GM23338 (cell line): ENCODE measurements at regions not wholly inside any gene's neighbourhood (a gene's known extent, or its start where the extent isn't known, plus 50 kb on each side); places are given as distances from the start of the nearest gene placed in this dataset.

ENCODE experiments used
- EZH2phosphoT487 ChIP-seq: fragments of 200-600 bp; sonication (generic); IDR thresholded peaks from one replicate; pipeline ENCODE4 v1.8.1; 2018; ENCODE audit warnings: antibody characterized with exemption; ENCODE audit not compliant: unreplicated experiment
- POLR2AphosphoS5 ChIP-seq: IDR thresholded peaks from 2 replicates; pipeline ENCODE4 v1.6.1; 2016; ENCODE audit warnings: antibody characterized with exemption, low read depth
- TF ChIP-seq, protein P1 (sequence below), 2 experiments: fragments of 200-600 bp in 1 of 2; sonication (generic) in 1 of 2; conservative IDR thresholded peaks; 2 replicates each; pipeline versions ENCODE4 v1.5.1 to v1.6.1; 2016 to 2017; ENCODE audit warnings: antibody characterized with exemption in 2 of 2, low read depth in 2 of 2, mild to moderate bottlenecking in 2 of 2, moderate library complexity in 1 of 2
- TF ChIP-seq, protein P2 (sequence below): IDR thresholded peaks from 2 replicates; pipeline ENCODE4 v1.6.1; 2016; ENCODE audit warnings: antibody characterized with exemption
- TF ChIP-seq, protein P3 (sequence below): fragments of 250-450 bp; sonication (Bioruptor Pico); IDR thresholded peaks from 2 replicates; pipeline ENCODE4 v1.5.0; 2020; ENCODE audit warnings: mild to moderate bottlenecking, moderate library complexity

DNA sequence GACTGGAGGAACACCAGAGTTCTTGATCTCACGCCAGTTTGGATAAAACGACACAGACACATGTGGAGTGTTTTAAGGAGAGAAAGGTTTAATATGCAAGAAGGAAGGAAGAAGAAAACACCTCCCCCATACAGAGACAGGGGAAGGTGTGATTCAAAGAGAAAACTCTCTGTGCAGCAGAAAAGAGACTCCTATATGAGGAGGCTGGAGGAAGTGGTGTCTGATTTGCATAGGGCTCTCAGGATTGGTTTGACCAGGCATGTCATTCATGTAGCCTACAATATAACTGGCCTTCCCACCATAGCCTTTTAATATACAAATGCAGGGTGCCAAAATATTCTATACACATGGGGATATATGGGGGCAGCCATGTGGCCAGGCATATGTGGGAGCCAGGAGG is 1386.5 kb downstream of the RPIA start:
- TF ChIP-seq POLR2AphosphoS5: no peak
- TF ChIP-seq, protein P1, sequence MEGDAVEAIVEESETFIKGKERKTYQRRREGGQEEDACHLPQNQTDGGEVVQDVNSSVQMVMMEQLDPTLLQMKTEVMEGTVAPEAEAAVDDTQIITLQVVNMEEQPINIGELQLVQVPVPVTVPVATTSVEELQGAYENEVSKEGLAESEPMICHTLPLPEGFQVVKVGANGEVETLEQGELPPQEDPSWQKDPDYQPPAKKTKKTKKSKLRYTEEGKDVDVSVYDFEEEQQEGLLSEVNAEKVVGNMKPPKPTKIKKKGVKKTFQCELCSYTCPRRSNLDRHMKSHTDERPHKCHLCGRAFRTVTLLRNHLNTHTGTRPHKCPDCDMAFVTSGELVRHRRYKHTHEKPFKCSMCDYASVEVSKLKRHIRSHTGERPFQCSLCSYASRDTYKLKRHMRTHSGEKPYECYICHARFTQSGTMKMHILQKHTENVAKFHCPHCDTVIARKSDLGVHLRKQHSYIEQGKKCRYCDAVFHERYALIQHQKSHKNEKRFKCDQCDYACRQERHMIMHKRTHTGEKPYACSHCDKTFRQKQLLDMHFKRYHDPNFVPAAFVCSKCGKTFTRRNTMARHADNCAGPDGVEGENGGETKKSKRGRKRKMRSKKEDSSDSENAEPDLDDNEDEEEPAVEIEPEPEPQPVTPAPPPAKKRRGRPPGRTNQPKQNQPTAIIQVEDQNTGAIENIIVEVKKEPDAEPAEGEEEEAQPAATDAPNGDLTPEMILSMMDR (conservative IDR thresholded peaks at IDR 0.05; ENCODE audit: low read depth in 2 of 2): no peak
- no peak for TF ChIP-seq EZH2phosphoT487
- TF ChIP-seq, protein P2, sequence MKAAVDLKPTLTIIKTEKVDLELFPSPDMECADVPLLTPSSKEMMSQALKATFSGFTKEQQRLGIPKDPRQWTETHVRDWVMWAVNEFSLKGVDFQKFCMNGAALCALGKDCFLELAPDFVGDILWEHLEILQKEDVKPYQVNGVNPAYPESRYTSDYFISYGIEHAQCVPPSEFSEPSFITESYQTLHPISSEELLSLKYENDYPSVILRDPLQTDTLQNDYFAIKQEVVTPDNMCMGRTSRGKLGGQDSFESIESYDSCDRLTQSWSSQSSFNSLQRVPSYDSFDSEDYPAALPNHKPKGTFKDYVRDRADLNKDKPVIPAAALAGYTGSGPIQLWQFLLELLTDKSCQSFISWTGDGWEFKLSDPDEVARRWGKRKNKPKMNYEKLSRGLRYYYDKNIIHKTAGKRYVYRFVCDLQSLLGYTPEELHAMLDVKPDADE: no peak
- TF ChIP-seq, protein P3, sequence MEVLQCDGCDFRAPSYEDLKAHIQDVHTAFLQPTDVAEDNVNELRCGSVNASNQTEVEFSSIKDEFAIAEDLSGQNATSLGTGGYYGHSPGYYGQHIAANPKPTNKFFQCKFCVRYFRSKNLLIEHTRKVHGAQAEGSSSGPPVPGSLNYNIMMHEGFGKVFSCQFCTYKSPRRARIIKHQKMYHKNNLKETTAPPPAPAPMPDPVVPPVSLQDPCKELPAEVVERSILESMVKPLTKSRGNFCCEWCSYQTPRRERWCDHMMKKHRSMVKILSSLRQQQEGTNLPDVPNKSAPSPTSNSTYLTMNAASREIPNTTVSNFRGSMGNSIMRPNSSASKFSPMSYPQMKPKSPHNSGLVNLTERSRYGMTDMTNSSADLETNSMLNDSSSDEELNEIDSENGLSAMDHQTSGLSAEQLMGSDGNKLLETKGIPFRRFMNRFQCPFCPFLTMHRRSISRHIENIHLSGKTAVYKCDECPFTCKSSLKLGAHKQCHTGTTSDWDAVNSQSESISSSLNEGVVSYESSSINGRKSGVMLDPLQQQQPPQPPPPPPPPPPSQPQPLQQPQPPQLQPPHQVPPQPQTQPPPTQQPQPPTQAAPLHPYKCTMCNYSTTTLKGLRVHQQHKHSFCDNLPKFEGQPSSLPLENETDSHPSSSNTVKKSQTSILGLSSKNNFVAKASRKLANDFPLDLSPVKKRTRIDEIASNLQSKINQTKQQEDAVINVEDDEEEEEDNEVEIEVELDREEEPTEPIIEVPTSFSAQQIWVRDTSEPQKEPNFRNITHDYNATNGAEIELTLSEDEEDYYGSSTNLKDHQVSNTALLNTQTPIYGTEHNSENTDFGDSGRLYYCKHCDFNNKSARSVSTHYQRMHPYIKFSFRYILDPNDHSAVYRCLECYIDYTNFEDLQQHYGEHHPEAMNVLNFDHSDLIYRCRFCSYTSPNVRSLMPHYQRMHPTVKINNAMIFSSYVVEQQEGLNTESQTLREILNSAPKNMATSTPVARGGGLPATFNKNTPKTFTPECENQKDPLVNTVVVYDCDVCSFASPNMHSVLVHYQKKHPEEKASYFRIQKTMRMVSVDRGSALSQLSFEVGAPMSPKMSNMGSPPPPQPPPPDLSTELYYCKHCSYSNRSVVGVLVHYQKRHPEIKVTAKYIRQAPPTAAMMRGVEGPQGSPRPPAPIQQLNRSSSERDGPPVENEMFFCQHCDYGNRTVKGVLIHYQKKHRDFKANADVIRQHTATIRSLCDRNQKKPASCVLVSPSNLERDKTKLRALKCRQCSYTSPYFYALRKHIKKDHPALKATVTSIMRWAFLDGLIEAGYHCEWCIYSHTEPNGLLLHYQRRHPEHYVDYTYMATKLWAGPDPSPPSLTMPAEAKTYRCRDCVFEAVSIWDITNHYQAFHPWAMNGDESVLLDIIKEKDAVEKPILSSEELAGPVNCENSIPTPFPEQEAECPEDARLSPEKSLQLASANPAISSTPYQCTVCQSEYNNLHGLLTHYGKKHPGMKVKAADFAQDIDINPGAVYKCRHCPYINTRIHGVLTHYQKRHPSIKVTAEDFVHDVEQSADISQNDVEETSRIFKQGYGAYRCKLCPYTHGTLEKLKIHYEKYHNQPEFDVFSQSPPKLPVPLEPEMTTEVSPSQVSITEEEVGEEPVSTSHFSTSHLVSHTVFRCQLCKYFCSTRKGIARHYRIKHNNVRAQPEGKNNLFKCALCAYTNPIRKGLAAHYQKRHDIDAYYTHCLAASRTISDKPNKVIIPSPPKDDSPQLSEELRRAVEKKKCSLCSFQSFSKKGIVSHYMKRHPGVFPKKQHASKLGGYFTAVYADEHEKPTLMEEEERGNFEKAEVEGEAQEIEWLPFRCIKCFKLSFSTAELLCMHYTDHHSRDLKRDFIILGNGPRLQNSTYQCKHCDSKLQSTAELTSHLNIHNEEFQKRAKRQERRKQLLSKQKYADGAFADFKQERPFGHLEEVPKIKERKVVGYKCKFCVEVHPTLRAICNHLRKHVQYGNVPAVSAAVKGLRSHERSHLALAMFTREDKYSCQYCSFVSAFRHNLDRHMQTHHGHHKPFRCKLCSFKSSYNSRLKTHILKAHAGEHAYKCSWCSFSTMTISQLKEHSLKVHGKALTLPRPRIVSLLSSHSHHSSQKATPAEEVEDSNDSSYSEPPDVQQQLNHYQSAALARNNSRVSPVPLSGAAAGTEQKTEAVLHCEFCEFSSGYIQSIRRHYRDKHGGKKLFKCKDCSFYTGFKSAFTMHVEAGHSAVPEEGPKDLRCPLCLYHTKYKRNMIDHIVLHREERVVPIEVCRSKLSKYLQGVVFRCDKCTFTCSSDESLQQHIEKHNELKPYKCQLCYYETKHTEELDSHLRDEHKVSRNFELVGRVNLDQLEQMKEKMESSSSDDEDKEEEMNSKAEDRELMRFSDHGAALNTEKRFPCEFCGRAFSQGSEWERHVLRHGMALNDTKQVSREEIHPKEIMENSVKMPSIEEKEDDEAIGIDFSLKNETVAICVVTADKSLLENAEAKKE: no peak
